Kidney tubule cell (primary cell): ENCODE measurements at regions not wholly inside any gene's neighbourhood (a gene's known extent, or its start where the extent isn't known, plus 50 kb on each side); places are given as distances from the start of the nearest gene placed in this dataset.
A peak's percentile ranks its signal among the peaks of the same experiment; 100 is the strongest.
"Not testable (repeated sequence)": the region's sequence is repeated elsewhere in the genome, so short reads cannot be mapped to it uniquely, and the experiment has no call there.

Experiments used
- DNase-seq: peaks from one replicate; pipeline ENCODE4 v3.0.0-alpha.2; 2018; ENCODE audit warnings: low spot score

- DNase-seq, result no peak
These were observed 154.1 kb upstream of the CBLB start for GRCh38 chr3:106022913-106023312.

- DNase-seq, result no peak
These were observed 156.4 kb upstream of the CBLB start for GRCh38 chr3:106025151-106025722.

- DNase-seq, result no peak
These were observed 161.3 kb upstream of the CBLB start for GRCh38 chr3:106029954-106030626.

- peak; percentile 11 for DNase-seq
These were observed 161.8 kb upstream of the CBLB start for GRCh38 chr3:106030627-106030963.

GRCh38 chr3:106032479-106032878, 163.7 kb upstream of the CBLB start:
- DNase-seq, result no peak

GRCh38 chr3:106033654-106034053, 164.8 kb upstream of the CBLB start:
- no peak for DNase-seq

GRCh38 chr3:106034313-106034712, 165.5 kb upstream of the CBLB start:
- DNase-seq, result peak; percentile 33

GRCh38 chr3:106035619-106036018, 166.8 kb upstream of the CBLB start:
- no peak for DNase-seq

- DNase-seq, result no peak
These were observed 167.9 kb upstream of the CBLB start for GRCh38 chr3:106036696-106037095.

- no peak for DNase-seq
These were observed 178.4 kb upstream of the CBLB start for GRCh38 chr3:106047221-106047620.

- DNase-seq, result no peak
These were observed 180.2 kb upstream of the CBLB start for GRCh38 chr3:106048946-106049481.

GRCh38 chr3:106049821-106050220, 181.0 kb upstream of the CBLB start:
- DNase-seq, result no peak

GRCh38 chr3:106056931-106057330, 188.1 kb upstream of the CBLB start:
- DNase-seq, result no peak

GRCh38 chr3:106058475-106058874, 189.7 kb upstream of the CBLB start:
- no peak for DNase-seq

GRCh38 chr3:106059953-106060517, 191.2 kb upstream of the CBLB start:
- no peak for DNase-seq

- DNase-seq, result no peak
These were observed 195.1 kb upstream of the CBLB start for GRCh38 chr3:106063909-106064308.

- no peak for DNase-seq
These were observed 197.0 kb upstream of the CBLB start for GRCh38 chr3:106065831-106066230.

GRCh38 chr3:106067711-106068110, 198.9 kb upstream of the CBLB start:
- DNase-seq, result no peak

- no peak for DNase-seq
These were observed 199.6 kb upstream of the CBLB start for GRCh38 chr3:106068381-106068780.

- no peak for DNase-seq
These were observed 200.0 kb upstream of the CBLB start for GRCh38 chr3:106068795-106069194.

GRCh38 chr3:106070187-106070586, 201.4 kb upstream of the CBLB start:
- DNase-seq, result no peak

- no peak for DNase-seq
These were observed 202.5 kb upstream of the CBLB start for GRCh38 chr3:106071306-106071705.

- DNase-seq, result not testable (repeated sequence)
These were observed 203.8 kb upstream of the CBLB start for GRCh38 chr3:106072596-106072995.

- not testable (repeated sequence) for DNase-seq
These were observed 205.0 kb upstream of the CBLB start for GRCh38 chr3:106073806-106074205.
